MG63 (cell line): ENCODE measurements at regions not wholly inside any gene's neighbourhood (a gene's known extent, or its start where the extent isn't known, plus 50 kb on each side); places are given as distances from the start of the nearest gene placed in this dataset.

Source experiments
- DNase-seq: peaks from one replicate; pipeline ENCODE4 v3.0.0-alpha.2; 2020
- H3K27me3 ChIP-seq: fragments of 250-450 bp; sonication (Bioruptor Pico); 2 replicates; pipeline ENCODE4 v1.5.1; 2020; ENCODE audit warnings: mild to moderate bottlenecking, moderate library complexity
- H3K36me3 ChIP-seq: fragments of 250-450 bp; sonication (Bioruptor Pico); 2 replicates; pipeline ENCODE4 v1.5.1; 2020; ENCODE audit warnings: mild to moderate bottlenecking, moderate library complexity
- H3K4me3 ChIP-seq: fragments of 250-450 bp; sonication (Bioruptor Pico); 2 replicates; pipeline ENCODE4 v1.5.1; 2020; ENCODE audit warnings: mild to moderate bottlenecking, moderate library complexity
- H3K9me3 ChIP-seq: fragments of 250-450 bp; sonication (Bioruptor Pico); 2 replicates; pipeline ENCODE4 v1.5.1; 2020; ENCODE audit warnings: mild to moderate bottlenecking, moderate library complexity

DNA sequence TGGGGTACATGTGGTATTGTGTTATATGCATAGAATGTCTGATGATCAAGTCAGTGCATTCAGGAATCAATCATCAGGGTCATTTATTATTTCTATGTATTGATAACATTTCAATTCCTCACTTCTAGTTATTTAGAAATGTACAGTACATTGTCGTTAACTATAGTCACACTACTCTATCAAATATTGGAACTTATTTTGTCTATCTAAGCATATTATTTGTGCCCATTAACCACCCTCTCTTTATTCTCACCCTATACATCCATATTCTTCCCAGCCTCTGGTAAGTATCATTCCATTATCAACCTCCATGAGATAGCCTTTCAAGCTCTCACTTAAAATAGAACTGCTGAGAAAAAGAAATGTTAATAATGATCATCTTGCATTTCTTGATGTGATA lies 596.5 kb upstream of the POT1 start:
- H3K27me3 ChIP-seq = no peaks in the 10 kb centered on the region
- H3K36me3 ChIP-seq = no peaks in the 10 kb centered on the region
- DNase-seq = no peak
- H3K4me3 ChIP-seq = no peak overlapping the region
- H3K9me3 ChIP-seq = no peaks in the 10 kb centered on the region

DNA sequence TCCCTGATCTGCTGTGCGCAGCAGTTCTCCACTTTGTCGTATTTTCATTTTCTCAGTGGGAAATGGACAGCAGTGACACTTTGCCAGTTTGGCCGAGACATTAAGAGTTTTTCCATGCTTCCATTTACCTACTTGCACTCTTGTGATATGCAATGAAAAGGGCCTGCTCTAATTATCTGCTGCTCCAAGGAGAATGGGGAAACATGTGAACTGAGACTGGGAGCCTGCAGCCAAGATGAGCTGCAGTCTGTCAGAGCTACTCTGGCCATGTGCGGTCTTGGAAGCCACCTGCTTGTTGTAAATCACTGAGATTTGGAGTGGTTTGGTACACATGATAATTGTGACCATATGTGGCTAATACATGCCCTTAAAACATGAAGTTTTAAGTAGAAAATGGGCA lies 586.6 kb upstream of the POT1 start:
- Histone ChIP-seq H3K9me3 (no peaks in the 10 kb centered on the region), H3K36me3 (no peaks in the 10 kb centered on the region), H3K27me3 (no peaks in the 10 kb centered on the region), H3K4me3 (no peak overlapping the region)
- no peak for DNase-seq

DNA sequence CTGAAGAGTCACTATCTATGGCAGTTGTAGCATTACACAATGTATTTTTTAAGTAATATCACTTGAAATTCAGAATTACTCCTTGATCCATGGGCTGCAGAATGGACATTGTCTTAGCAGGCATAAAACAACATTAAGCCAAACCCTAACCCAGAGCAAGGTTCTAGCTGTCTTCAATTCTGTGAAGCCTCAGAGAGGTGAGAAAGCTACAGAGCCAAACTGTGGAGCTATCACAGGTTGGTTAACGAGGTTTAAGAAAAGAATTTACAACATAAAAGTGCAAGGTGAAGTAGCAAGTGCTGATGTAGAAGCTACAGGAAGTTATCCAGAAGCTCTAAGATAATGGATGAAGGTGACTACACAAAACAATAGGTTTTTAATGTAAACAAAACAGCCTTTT lies 582.7 kb upstream of the POT1 start:
- no peak for DNase-seq
- H3K9me3 ChIP-seq = no peaks in the 10 kb centered on the region
- no peaks in the 10 kb centered on the region for H3K36me3 ChIP-seq
- H3K4me3 ChIP-seq = no peak overlapping the region
- H3K27me3 ChIP-seq = no peaks in the 10 kb centered on the region

DNA sequence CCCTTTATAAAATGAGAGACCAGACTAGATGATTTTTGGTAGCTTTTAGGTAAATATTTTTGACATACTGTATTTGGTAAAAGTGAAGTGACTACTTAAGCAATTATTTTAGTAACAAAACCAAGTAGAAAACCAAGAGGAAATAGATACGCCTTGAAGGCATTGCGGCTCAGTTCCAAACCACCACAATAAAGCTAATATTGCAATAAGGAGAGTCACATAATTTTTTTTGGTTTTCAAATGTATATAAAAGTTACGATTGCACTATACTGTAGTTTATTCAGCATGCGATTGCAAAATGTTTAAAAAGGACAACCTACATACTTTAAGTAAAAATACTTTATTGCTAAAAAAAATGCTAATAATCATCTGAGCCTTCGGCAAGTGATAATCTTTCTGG lies 581.7 kb upstream of the POT1 start:
- DNase-seq = no peak
- Histone ChIP-seq H3K36me3 (no peaks in the 10 kb centered on the region), H3K27me3 (no peaks in the 10 kb centered on the region), H3K9me3 (no peaks in the 10 kb centered on the region), H3K4me3 (no peak overlapping the region)

DNA sequence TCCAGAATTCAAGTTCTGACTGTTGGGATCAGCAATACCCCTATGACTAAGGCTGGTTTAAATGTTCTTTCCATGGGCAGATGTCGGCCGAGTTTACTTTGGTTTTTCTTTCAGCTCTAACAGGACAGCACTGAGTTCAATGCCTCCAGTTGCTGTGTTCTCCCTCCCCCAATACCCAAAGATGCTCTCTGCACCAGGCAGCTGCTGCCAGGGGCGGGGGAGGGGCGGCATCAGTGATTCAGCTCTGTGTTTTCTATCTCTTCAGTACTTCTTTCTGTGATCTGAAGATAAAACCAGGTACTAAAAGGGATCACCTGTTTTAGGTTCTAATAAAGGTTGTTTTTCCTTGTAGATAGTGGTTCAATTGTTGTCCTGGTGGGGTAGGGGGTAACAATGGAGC lies 576.7 kb upstream of the POT1 start:
- no peaks in the 10 kb centered on the region for H3K27me3 ChIP-seq
- H3K36me3 ChIP-seq = no peaks in the 10 kb centered on the region
- DNase-seq = no peak
- H3K9me3 ChIP-seq = no peaks in the 10 kb centered on the region
- H3K4me3 ChIP-seq = no peak overlapping the region

DNA sequence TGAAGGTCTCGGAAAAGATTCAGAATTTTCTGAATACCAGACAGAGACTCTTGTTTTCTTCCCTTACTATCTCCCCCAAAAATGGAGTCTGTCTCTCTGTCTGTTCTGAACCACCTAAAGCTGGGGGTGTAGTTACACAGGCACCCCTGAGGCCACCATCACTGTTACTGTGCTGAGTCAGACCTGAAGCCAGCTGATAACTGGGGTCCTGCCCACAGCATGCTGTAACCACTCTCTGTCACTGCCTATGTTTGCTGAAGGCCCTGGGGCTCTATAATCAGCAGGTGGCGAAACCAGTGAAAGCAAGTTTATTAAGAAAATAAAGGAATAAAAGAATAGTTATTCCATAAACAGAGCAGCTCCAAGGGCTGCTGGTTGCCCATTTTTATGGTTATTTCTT lies 575.2 kb upstream of the POT1 start:
- Histone ChIP-seq H3K4me3 (no peak overlapping the region), H3K36me3 (no peaks in the 10 kb centered on the region), H3K9me3 (no peaks in the 10 kb centered on the region), H3K27me3 (no peaks in the 10 kb centered on the region)
- DNase-seq = no peak

DNA sequence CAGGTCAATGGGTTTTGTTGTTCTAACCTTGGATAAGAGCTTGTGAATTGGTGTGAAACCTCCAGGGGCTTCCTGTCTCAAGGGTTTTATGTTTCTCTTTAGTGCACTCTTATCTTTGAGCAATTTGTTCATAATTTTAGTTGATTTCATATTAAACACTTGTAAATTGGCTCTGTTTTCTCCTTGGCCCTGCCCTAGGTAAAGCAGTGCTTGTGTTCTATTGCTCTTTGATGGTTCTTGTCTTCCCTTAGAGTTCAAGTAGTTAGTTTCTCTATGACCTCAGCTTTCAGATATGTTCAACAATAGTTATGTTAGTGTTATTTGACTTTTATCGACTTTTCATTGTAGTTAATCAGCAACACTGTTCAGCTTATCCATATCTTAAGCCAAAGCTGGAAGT lies 566.4 kb upstream of the POT1 start:
- H3K9me3 ChIP-seq = no peaks in the 10 kb centered on the region
- no peak for DNase-seq
- no peak overlapping the region for H3K4me3 ChIP-seq
- H3K27me3 ChIP-seq = no peaks in the 10 kb centered on the region
- no peaks in the 10 kb centered on the region for H3K36me3 ChIP-seq

DNA sequence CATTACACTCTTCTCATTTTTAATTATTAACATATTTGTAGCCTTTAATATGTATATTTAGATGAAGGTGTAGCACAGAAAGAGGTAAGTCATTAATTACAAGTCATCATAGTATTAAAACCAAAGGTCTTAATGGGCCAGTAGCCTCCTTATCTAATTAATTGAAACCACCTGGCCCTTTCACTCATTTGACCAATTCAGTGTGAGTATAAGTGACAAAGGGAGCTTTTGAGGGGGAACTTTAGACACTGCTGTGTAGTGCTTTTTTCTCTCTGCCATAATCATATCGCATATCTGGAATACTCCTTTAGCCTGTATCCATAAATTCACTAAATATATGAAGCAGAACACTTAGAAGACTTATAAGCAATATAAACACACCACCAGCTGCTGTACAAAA lies 562.9 kb upstream of the POT1 start:
- H3K9me3 ChIP-seq = no peaks in the 10 kb centered on the region
- H3K4me3 ChIP-seq = no peak overlapping the region
- no peak for DNase-seq

DNA sequence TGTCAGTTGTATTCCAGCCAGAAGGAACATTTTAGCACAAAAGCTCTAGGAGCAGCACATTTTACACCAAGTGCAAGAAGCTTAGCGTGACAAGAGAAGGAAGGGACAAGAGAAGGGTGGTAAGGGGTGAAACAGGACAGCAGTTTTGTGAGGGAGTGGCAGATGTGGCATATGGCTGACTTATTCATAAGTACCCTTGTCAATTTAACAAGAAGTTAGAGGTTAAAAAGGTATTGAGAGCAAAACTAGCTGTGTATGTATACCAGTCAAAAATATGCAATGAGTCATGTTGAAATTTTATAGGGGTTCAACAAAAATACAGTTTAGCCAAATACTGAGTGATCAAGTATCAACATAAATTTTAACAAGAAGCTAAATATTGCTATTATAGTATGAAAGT lies 561.5 kb upstream of the POT1 start:
- H3K27me3 ChIP-seq = no peaks in the 10 kb centered on the region
- no peak for DNase-seq

More for the DNA sequence above, 562.9 kb upstream of the POT1 start:
- no peaks in the 10 kb centered on the region for H3K36me3 ChIP-seq
- H3K27me3 ChIP-seq = no peaks in the 10 kb centered on the region

DNA sequence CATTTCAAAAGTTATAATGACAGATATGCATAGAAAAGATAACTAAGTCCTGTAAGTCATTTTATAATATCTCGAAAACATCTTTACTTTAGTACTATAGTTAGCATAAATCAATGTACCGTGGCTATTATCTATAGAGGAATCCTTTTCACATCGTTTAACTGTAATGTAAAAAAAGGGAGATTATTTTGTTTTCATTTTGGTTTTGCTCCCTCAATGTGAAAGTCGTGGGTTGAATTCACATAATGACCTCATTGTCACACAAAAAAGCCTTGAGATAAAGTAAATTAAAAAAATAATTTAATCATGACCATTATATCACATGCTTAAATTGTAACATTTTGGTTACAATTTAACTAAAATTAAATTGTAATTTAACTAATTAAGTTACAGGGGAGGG lies 560.5 kb upstream of the POT1 start:
- H3K9me3 ChIP-seq = no peaks in the 10 kb centered on the region
- DNase-seq = no peak
- no peaks in the 10 kb centered on the region for H3K27me3 ChIP-seq
- H3K36me3 ChIP-seq = no peaks in the 10 kb centered on the region
- H3K4me3 ChIP-seq = no peak overlapping the region

More for the DNA sequence above, 561.5 kb upstream of the POT1 start:
- Histone ChIP-seq H3K4me3 (no peak overlapping the region), H3K9me3 (no peaks in the 10 kb centered on the region), H3K36me3 (no peaks in the 10 kb centered on the region)

DNA sequence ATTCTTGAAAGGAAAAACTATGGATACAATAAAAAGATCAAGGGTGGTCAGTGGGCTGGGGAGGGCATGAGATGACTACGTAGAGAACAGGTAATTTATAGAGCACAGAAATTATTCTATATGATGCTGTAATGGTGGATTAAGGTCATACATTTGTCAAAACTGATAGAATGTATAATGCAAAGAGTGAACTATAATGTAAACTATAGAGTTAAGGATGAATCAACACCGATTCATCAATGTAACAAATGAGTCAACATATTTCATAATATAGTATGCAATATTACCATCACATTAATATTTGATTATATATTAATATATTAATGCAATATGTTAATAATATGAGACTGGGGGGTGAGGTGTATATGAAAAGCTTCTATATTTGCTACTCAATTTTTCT lies 555.6 kb upstream of the POT1 start:
- no peaks in the 10 kb centered on the region for H3K36me3 ChIP-seq
- no peak for DNase-seq
- H3K4me3 ChIP-seq = no peak overlapping the region
- H3K27me3 ChIP-seq = no peaks in the 10 kb centered on the region
- H3K9me3 ChIP-seq = no peaks in the 10 kb centered on the region

DNA sequence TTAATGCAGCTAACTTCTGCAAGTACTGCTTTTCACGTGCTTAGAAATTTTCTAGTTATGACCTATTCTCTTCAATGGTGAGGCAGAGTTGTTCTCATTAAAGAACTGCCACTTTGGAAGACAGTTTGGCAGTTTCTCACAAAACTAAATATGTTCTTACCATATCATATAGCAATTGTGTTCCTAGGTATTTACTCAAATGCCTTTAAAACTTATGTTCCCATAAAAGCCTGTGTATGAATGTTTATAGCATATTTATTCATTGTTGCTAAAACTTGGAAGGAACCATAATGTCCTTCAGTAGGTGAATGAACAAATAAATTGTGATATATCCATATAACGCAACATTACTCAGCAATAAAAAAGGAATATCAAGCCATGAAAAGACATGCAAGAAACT lies 555.1 kb upstream of the POT1 start:
- H3K4me3 ChIP-seq = no peak overlapping the region
- no peaks in the 10 kb centered on the region for H3K27me3 ChIP-seq
- no peaks in the 10 kb centered on the region for H3K9me3 ChIP-seq
- DNase-seq = no peak
- no peaks in the 10 kb centered on the region for H3K36me3 ChIP-seq

DNA sequence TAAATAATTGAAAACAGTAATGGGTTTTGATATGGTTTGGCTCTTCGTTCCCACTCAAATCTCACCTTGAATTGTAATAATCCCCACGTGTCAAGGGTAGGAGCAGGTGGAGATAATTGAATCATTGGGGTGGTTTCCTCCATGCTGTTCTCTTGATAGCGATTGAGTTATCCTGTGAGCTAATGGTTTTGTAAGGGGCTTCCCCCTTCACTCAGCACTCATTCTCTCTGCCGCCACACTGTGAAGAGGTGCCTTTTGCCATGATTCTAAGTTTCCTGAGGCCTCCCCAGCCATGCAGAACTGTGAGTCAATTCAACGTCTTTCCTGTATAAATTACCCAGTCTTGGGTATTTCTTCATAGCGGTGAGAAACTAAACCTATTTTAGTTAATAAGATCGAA lies 551.7 kb upstream of the POT1 start:
- no peaks in the 10 kb centered on the region for H3K9me3 ChIP-seq
- no peak overlapping the region for H3K4me3 ChIP-seq
- no peak for DNase-seq
- H3K27me3 ChIP-seq = no peaks in the 10 kb centered on the region
- H3K36me3 ChIP-seq = no peaks in the 10 kb centered on the region

DNA sequence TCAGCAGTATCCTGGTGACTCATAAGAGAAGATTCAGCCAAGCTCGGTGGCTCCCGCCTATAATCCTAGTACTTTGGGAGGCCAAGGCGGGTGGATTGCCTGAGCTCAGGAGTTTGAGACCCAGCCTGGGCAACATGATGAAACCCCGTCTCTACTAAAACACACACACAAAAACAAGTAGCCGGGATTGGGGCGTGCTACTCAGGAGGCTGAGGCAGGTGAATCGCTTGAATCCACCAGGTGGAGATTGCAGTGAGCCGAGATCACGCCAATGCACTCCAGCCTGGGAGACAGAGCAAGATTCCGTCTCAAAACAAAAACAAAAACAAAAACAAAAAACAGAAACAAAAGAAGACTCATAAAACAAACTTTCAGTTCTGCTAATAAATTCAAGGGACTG lies 551.1 kb upstream of the POT1 start:
- Histone ChIP-seq H3K27me3 (no peaks in the 10 kb centered on the region), H3K4me3 (no peak overlapping the region), H3K36me3 (no peaks in the 10 kb centered on the region), H3K9me3 (no peaks in the 10 kb centered on the region)
- DNase-seq = no peak

DNA sequence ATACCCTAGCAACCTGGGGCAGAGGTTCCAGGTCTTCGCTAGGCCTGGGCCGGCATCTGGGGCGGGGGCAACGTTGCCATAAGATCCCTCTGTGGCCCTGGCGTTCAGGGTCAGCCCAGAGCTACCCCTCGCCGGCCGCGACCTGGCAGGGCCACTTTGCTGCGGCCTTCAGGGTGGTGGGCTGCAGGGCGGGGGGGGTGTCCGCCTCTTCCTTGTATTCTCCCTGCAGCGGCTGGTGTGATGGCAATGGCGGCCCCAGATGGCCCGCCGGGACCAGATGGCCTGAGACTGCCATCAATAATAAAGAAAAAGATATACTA lies 539.2 kb upstream of the POT1 start:
- Histone ChIP-seq H3K9me3 (no peaks in the 10 kb centered on the region), H3K4me3 (no peak overlapping the region), H3K36me3 (no peaks in the 10 kb centered on the region), H3K27me3 (no peaks in the 10 kb centered on the region)
- DNase-seq = no peak

DNA sequence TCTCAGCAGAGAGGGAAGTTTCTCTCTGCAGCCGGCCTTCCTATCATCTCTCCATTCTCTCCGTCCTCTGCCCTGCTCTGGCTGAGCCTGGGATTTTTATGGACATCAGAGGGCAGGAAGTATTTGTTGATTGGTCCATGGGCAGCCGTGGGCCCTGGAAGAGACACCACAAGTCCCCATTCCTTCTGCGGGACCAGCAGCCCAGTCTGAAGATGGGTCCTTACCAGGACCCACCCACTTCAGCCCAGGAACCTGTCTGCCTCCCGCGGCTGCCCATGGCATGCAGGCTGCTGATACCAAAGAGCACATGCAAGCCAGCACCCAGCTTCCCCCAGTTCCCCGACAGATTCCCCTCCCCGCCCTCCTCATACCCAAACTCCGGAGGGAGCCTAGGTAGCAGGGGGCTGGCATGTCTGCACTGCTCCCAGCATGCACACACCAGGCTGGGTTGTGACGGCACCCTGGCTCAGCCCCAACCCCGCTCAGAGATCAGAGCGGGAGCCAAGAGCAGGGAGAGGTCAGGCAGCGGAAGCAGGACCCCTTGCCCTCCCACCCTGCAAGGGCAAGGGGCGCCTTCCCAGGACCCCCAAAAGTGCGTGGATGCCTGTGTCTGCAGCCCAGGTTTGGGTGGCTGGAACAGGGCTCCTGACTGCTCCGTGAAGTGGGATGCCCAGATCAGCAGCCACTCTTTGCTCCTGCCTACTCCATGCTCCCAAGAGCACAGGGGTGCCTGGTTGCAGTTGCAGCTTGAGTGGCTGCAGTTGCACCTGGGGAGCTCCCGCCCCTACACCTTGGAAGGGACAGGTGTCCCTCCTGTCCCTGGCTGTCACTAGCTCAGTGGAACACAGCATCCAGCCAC lies 538.6 kb upstream of the POT1 start:
- no peaks in the 10 kb centered on the region for H3K27me3 ChIP-seq
- H3K36me3 ChIP-seq = no peaks in the 10 kb centered on the region
- no peaks in the 10 kb centered on the region for H3K9me3 ChIP-seq
- no peak for DNase-seq
- H3K4me3 ChIP-seq = no peak overlapping the region

DNA sequence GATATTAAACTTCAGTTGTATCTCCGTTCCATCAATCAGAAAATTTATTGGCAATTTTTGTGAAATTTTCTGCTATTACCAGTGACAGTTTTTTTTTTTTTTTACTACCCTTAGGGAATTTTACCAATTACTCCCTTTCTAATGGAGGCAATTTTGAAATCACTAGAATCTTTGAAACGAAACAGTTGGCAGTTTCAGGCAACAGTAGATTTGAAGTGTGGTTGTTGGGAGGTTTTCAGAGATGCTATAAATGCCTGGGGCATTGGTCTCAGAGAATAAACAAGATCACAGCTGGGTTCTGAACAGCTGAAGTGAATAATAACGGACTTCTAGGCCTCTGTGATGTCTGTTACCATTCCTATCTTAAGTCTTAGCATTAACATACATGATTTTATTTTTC lies 535.9 kb upstream of the POT1 start:
- Histone ChIP-seq H3K36me3 (no peaks in the 10 kb centered on the region), H3K4me3 (no peak overlapping the region), H3K9me3 (no peaks in the 10 kb centered on the region), H3K27me3 (no peaks in the 10 kb centered on the region)
- DNase-seq = no peak

DNA sequence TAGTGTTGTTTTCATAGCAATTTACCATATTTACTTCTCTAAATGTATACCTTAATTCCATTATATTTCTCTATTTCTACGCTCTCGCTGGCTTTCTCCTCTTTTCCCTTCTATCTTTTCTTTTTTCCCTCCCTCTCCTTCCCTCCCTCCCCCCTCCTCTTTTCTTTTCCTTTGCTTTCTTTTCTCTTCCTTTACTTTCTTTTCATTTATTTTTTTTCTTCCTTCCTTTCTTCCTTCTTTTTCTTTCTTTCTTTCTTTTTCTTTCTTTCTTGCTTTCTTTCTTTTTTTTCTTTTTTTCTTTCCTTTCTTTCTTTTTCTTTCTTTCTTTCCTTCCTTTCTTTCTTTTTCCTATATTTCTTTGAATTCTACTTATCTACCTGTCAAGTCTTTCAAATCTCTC lies 533.0 kb upstream of the POT1 start:
- DNase-seq = no peak
- no peak overlapping the region for H3K4me3 ChIP-seq
- H3K27me3 ChIP-seq = no peaks in the 10 kb centered on the region
- H3K36me3 ChIP-seq = no peaks in the 10 kb centered on the region
- no peaks in the 10 kb centered on the region for H3K9me3 ChIP-seq

DNA sequence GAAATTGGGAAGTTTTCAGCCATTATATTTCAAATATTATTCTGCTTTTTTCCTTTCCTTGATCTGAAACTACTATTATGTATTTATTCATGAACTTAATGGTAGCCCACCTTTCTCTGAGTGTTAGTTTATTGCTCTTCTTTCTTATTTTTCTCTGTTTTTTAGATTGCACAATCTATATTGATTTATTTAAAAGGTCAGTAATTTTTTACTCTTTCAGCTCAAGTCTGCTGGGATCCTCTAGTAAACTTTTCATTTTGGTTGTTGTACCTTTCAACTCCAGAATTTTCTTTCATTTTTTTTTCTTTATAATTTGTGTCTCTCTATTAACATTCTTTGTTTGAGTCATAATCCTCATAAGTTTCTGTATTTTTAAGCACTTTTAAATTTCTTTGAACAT lies 529.4 kb upstream of the POT1 start:
- no peak for DNase-seq
- no peak overlapping the region for H3K4me3 ChIP-seq
- no peaks in the 10 kb centered on the region for H3K36me3 ChIP-seq
- H3K9me3 ChIP-seq = no peaks in the 10 kb centered on the region
- H3K27me3 ChIP-seq = no peaks in the 10 kb centered on the region
